ENCODE measurements at regions not wholly inside any gene's neighbourhood (a gene's known extent, or its start where the extent isn't known, plus 50 kb on each side); places are given as distances from the start of the nearest gene placed in this dataset.

- no peak for TF ChIP-seq POLR2A (IDR thresholded peaks at IDR 0.05)
- TF ChIP-seq CTCF (IDR thresholded peaks at IDR 0.05), result no peak
These were observed 491.6 kb downstream of the QKI start for GRCh38 chr6:163906006-163906710.
